ENCODE measurements at regions not wholly inside any gene's neighbourhood (a gene's known extent, or its start where the extent isn't known, plus 50 kb on each side); places are given as distances from the start of the nearest gene placed in this dataset.

DNA sequence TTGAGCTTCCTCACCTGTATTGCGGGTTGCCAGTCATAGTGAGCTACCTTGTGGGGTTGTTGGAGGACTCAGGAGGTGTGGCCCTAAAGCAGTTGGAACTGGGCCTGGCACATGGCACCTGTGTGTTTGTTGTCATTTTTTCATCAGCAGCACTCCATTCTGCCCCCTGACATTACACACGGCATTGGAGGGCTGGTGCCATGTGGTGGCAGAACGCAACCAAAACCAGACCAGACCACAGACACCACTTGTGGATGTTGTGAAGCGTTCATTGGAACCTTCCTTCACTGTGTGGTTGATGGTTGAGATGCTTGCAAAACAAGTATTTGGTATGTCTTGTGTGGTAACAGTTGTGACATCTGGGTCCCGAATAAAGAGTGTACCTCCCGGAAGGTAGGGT is 113.2 kb upstream of the ERCC6L2 start:
- H3K36me3 ChIP-seq, result no peaks in the 10 kb centered on the region
- no peak overlapping the region for H3K4me3 ChIP-seq
- TF ChIP-seq EP300 (IDR thresholded peaks at IDR 0.05) (no peak), POLR2AphosphoS5 (IDR thresholded peaks at IDR 0.05) (no peak), CTCF (IDR thresholded peaks at IDR 0.05) (no peak), POLR2A (IDR thresholded peaks at IDR 0.05; ENCODE audit: low read depth) (no peak)
- 95% methylated on average over 6 of the region's 6 CpGs for WGBS
- peaks cover 0 to 24% (median 16%) of the 10 kb centered on the region in 4 donors for H3K4me1 ChIP-seq
- no peaks in the 10 kb centered on the region for H3K27me3 ChIP-seq
- no peaks in the 10 kb centered on the region for H3K9me3 ChIP-seq
- intact Hi-C loops (cut with DNase I), result no loop called here
- no peak overlapping the region for H3K27ac ChIP-seq (replicated peaks in 1 of 4)
- DNase-seq (ENCODE audit: extremely low spot score), result no peak

GRCh38 chr9:95760791-95761190 is 114.7 kb upstream of the ERCC6L2 start:
- Histone ChIP-seq H3K9me3 (no peaks in the 10 kb centered on the region), H3K4me3 (no peak overlapping the region), H3K27me3 (no peaks in the 10 kb centered on the region), H3K4me1 (peaks cover 5 to 33% (median 23%) of the 10 kb centered on the region in 4 donors), H3K36me3 (no peaks in the 10 kb centered on the region), H3K27ac (replicated peaks in 1 of 4) (peak overlapping the region in 1 of 4 donors; percentile 2)
- intact Hi-C loops (cut with DNase I), result no loop called here
- no peak for TF ChIP-seq CTCF (IDR thresholded peaks at IDR 0.05)
- TF ChIP-seq EP300 (IDR thresholded peaks at IDR 0.05), result no peak
- TF ChIP-seq POLR2A (IDR thresholded peaks at IDR 0.05; ENCODE audit: low read depth), result no peak
- TF ChIP-seq POLR2AphosphoS5 (IDR thresholded peaks at IDR 0.05), result no peak
- DNase-seq (ENCODE audit: extremely low spot score), result no peak
- WGBS, result 69% methylated on average over 8 of the region's 8 CpGs

- 91% methylated on average over 6 of the region's 6 CpGs for WGBS
- Histone ChIP-seq H3K4me1 (peaks cover 18 to 38% (median 36%) of the 10 kb centered on the region in 4 donors), H3K4me3 (no peak overlapping the region)
Observed at GRCh38 chr9:95757439-95757838, 118.1 kb upstream of the ERCC6L2 start.

GRCh38 chr9:95756986-95757385 is 118.5 kb upstream of the ERCC6L2 start:
- Histone ChIP-seq H3K27ac (replicated peaks in 1 of 4) (peak overlapping the region; percentile 40 to 66 (median 57)), H3K4me1 (peaks cover 18 to 43% (median 40%) of the 10 kb centered on the region in 4 donors), H3K9me3 (no peaks in the 10 kb centered on the region), H3K27me3 (peaks cover 0 to 5% (median 2%) of the 10 kb centered on the region in 4 donors), H3K36me3 (no peaks in the 10 kb centered on the region), H3K4me3 (no peak overlapping the region)
- 44% methylated on average over 4 of the region's 4 CpGs for WGBS
- intact Hi-C loops (cut with DNase I), result no loop called here
- TF ChIP-seq POLR2AphosphoS5 (IDR thresholded peaks at IDR 0.05), result no peak
- DNase-seq (ENCODE audit: extremely low spot score), result no peak

More at GRCh38 chr9:95757439-95757838, 118.1 kb upstream of the ERCC6L2 start:
- Histone ChIP-seq H3K9me3 (no peaks in the 10 kb centered on the region), H3K27me3 (peaks cover 0 to 3% (median under 1%) of the 10 kb centered on the region in 4 donors), H3K27ac (replicated peaks in 1 of 4) (peak overlapping the region; percentile 40 to 66 (median 57)), H3K36me3 (no peaks in the 10 kb centered on the region)
- intact Hi-C loops (cut with DNase I), result no loop called here
- TF ChIP-seq CTCF (IDR thresholded peaks at IDR 0.05), result no peak
- TF ChIP-seq POLR2A (IDR thresholded peaks at IDR 0.05; ENCODE audit: low read depth), result no peak
- no peak for TF ChIP-seq POLR2AphosphoS5 (IDR thresholded peaks at IDR 0.05)
- TF ChIP-seq EP300 (IDR thresholded peaks at IDR 0.05), result no peak
- DNase-seq (ENCODE audit: extremely low spot score), result no peak

GRCh38 chr9:95756101-95756500 is 119.4 kb upstream of the ERCC6L2 start:
- no peak for DNase-seq (ENCODE audit: extremely low spot score)
- H3K36me3 ChIP-seq, result no peaks in the 10 kb centered on the region
- H3K4me3 ChIP-seq, result no peak overlapping the region
- 95% methylated on average over 3 of the region's 3 CpGs for WGBS
- peaks cover 0 to 7% (median 2%) of the 10 kb centered on the region in 4 donors for H3K27me3 ChIP-seq
- H3K27ac ChIP-seq (replicated peaks in 1 of 4), result peak overlapping the region; percentile 35 to 62 (median 43)
- intact Hi-C loops (cut with DNase I), result no loop called here
- no peaks in the 10 kb centered on the region for H3K9me3 ChIP-seq
- TF ChIP-seq POLR2AphosphoS5 (IDR thresholded peaks at IDR 0.05) (no peak), CTCF (IDR thresholded peaks at IDR 0.05) (no peak), EP300 (IDR thresholded peaks at IDR 0.05) (no peak), POLR2A (IDR thresholded peaks at IDR 0.05; ENCODE audit: low read depth) (no peak)
- peaks cover 18 to 45% (median 42%) of the 10 kb centered on the region in 4 donors for H3K4me1 ChIP-seq
